COLO668 (cell line): ENCODE measurements at regions not wholly inside any gene's neighbourhood (a gene's known extent, or its start where the extent isn't known, plus 50 kb on each side); places are given as distances from the start of the nearest gene placed in this dataset.

Experiments
- DNase-seq: peaks from one replicate; lab custom pipeline; 2025; ENCODE audit not compliant: unreplicated experiment; lab: John Stamatoyannopoulos, UW

GRCh38 chr2:239676716-239677452 is 276.1 kb upstream of the HDAC4 start:
- no peak for DNase-seq

GRCh38 chr2:239675826-239676715 is 275.3 kb upstream of the HDAC4 start:
- no peak for DNase-seq

GRCh38 chr2:239674981-239675825 is 274.4 kb upstream of the HDAC4 start:
- no peak for DNase-seq

GRCh38 chr2:239674101-239674980 is 273.5 kb upstream of the HDAC4 start:
- DNase-seq, result no peak

GRCh38 chr2:239673641-239674040 is 272.8 kb upstream of the HDAC4 start:
- DNase-seq, result no peak

- no peak for DNase-seq
Measured at GRCh38 chr2:239671916-239672849, 271.4 kb upstream of the HDAC4 start.

GRCh38 chr2:239671471-239671870 is 270.7 kb upstream of the HDAC4 start:
- DNase-seq, result no peak

- DNase-seq, result no peak
Measured at GRCh38 chr2:239670463-239671120, 269.8 kb upstream of the HDAC4 start.

GRCh38 chr2:239669899-239670460 is 269.2 kb upstream of the HDAC4 start:
- DNase-seq, result no peak

GRCh38 chr2:239669181-239669898 is 268.5 kb upstream of the HDAC4 start:
- no peak for DNase-seq

- no peak for DNase-seq
Measured at GRCh38 chr2:239668651-239669050, 267.8 kb upstream of the HDAC4 start.

- no peak for DNase-seq
Measured at GRCh38 chr2:239668042-239668441, 267.2 kb upstream of the HDAC4 start.

GRCh38 chr2:239667431-239667985 is 266.7 kb upstream of the HDAC4 start:
- DNase-seq, result no peak

GRCh38 chr2:239666855-239667376 is 266.1 kb upstream of the HDAC4 start:
- DNase-seq, result no peak

- no peak for DNase-seq
Measured at GRCh38 chr2:239666053-239666854, 265.4 kb upstream of the HDAC4 start.

- no peak for DNase-seq
Measured at GRCh38 chr2:239664216-239664810, 263.5 kb upstream of the HDAC4 start.
